NCI-H2029 (cell line): ENCODE measurements at regions not wholly inside any gene's neighbourhood (a gene's known extent, or its start where the extent isn't known, plus 50 kb on each side); places are given as distances from the start of the nearest gene placed in this dataset.
"Not testable (repeated sequence)": the region's sequence is repeated elsewhere in the genome, so short reads cannot be mapped to it uniquely, and the experiment has no call there.

ENCODE experiments used
- DNase-seq: peaks from one replicate; lab custom pipeline; 2025; lab: John Stamatoyannopoulos, UW

DNA sequence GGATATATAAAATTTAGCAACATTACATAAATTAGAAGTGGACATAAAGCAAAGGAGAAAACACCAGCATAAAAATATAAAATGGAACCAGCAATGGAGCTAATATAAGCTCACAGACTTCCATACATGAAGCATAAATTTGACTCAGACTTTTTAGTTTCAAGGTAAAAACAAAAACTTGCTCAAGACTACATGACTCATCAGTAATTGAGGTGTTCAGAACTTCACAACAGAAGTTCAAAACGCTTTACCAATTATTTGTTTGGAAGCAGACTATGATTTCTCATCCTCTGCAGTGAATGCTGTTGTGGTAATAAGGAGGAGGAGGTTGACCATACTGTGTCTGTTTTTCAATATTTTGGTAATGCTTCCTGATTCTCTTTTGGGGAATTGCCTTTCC, 192.0 kb upstream of the MEIS1 start:
- DNase-seq = not testable (repeated sequence)

DNA sequence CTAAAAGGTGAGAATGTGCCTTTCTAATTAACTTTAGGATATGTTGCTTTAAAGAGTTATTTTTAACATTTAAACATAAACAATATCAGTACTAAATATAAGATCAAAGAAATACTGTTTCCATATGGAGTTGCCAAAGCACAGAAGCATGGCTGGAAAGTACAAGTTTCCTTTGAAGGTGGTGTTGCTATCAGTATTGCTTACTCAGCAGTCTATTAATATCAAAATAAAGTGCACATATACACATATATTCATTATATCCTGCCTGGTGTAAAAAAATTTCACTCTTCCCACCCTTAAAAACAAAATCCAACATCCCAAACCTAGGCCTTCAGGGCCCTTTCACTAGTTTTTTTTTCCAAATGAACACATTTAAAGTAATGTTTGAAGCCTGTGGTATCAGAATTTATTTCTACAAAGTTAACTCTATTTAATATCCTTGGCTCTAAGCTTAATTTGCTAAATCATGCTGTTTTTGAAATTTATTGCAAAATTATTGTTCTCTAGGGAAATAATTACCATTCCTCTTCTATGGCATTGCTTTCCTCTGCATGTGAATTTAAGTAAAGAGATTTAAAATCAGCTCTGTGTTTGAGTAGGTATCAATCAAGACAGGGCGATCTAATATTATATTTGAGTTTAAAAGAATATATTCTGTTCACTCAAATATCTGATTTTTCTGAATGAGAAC, 192.7 kb upstream of the MEIS1 start:
- no peak for DNase-seq

DNA sequence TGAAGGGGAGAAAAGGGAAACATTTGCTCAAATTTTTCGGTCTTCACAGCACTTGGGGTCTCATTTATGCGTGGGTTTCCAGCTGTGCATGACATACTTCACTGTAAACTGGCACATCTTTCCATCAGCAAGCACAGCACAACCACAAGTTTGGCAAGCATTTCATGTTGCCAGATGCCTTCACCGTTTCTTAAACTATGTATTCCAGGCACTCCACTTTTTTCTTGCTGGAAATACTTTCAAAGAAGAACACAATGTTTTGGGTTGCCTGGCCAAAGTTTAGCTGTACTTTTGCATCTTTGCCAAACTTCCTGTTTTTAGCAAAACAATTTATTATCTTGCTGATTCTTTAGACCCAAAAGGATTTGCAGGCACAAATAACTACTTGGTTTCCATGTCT, 194.6 kb upstream of the MEIS1 start:
- no peak for DNase-seq

DNA sequence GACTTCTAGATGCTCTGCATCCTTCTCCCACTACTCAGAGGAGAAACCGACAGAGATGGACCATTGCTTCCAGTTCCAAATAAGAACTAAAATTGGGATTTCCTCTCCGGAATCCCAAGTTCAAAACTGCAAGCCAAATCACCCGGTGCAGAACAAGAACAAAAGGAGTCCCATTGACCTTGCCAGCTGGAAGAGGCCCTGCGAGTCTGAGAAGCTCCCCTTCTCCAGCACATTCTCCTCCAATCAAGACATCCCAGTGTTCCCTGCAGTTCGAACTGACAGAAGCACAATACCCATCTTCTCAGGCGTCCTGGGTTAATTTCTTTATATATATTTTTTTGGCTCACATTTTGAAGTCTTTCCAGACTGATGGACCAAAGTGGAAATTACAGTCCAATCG, 195.3 kb upstream of the MEIS1 start:
- no peak for DNase-seq

DNA sequence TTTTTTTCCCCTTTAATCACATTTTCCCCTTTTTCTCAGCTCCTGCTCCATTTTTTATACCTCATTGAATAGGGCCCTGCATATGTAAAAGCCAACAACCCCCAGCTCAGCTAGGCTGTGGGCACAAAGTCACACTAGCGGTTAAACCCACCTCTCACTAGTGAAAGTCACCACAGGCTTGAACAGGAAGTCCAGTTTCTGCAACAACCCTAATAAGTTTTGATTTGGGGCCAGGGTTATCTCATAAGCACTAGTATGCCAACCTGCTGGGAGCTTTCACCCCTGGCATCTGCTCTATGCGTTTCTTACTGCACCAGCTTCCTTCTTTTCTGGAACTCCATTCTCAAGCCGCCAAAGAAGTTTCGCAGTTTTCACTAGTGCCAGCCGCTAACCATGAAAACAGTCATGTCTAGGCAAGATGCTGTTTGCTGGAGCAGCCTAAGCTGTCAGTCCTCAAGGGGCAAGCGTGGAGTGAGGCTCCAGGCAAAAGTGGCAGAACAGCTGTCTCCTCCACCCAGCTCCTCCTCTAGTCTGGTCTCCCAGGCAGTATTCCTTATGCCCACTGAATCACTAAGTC, 197.0 kb upstream of the MEIS1 start:
- no peak for DNase-seq

DNA sequence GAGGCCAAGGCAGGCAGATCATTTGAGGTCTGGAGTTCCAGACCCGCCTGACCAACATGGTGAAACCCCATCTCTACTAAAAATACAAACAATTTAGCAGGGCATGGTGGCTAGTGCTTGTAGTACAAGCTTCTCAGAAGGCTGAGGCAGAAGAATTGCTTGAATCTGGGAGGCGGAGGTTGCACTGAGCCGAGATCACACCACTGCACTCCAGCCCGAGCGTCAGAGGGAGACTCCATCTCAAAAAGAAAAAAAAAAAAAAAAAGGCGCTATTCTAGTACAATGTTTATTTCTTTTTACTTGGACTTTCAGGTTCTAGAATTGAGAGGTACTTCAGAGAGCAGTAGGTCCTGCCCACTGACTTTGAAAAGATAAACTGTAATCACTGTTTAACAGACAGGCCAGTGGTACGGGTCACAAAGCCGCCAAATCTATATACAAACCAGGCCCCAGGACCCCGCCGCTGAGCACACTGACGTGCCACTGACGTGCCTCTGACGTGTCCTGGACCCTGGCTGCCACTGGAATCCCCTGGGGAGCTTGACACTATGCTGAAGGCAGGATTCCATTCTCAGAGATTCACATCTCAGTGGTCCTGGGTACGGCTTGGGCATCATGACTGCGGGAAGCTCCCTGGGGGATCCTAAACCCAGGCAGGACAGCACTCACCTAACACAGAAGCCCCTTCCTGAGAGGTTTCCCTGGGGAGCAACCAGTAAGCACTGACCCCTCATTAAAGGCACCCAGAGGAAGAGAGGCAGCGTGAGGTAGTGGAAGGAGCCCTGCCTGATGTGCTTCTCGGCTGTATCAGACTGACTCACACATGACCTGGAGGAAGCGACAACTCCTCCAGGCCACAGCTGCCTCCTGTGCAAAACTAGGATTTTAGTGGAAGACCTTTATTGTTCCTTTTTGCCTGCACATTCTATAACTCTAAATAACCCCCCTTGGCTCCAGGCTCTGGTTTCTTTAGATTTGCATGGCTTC, 197.8 kb upstream of the MEIS1 start:
- DNase-seq = no peak

DNA sequence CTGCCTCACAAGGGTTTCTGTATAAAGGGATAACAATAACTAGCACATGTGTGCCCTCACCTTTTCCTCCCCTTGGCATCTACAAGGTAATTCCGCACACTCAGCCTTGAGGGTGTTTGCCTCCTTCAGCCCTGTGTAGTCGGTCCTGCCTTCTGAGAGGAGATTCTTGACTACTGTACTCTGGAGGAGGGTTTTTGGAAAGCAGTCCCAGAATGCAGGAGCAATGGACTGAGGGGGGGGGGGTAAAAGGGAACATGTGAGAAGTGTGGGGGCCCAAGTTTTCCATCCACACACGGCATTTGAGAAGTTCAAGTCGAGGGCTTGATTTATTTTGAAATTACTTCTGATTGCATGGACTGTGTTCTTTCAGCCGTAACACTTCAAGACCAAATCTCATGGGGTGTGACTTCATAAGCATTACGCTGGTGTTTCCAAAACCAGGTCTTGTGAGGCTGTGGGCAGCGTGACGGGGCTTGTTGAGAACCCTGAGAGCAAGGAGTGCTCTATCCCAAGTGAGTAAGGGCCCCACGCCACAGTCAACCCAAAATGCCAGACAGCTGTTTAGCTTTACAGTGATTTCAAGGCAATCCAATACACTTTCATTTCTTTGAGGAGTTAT, 198.7 kb upstream of the MEIS1 start:
- DNase-seq = no peak

DNA sequence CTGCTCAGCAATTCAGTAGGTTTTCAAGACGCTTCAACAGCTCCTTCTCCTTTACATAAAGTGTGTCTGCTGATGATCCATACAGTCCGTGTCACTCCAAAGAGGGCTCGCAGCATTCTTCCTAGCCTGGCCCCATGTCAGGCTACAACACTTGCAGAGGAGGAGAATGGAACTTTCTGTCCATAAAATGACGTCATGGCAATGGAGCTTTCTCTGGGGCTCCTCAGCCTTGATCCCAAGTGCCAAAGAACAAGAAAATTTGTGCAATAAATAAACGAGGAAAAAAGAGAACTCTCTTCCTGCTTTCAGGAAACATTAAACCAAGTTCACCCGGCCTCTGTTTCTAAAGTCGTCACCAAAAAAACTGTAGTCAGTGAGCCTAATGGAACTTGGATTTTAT, 199.5 kb upstream of the MEIS1 start:
- DNase-seq = no peak

DNA sequence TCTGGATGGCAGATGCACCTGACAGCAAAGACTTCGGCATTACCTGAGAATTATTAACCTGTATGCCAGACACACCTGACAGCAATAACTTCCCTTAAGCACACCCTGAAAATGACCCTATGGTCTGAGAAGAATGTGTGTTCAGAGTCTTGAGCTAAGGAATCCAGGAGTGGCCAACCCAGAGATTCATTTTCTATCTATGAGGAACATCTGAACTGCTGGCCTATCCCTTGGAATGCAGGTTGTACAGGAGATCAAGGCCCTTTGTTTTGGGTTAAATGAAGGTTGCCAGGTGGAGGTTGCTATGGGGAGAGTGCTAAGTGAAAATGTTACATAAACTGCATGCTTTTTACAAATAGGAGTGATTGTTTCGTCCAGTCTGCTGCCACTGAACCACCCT, 200.9 kb upstream of the MEIS1 start:
- DNase-seq = no peak

DNA sequence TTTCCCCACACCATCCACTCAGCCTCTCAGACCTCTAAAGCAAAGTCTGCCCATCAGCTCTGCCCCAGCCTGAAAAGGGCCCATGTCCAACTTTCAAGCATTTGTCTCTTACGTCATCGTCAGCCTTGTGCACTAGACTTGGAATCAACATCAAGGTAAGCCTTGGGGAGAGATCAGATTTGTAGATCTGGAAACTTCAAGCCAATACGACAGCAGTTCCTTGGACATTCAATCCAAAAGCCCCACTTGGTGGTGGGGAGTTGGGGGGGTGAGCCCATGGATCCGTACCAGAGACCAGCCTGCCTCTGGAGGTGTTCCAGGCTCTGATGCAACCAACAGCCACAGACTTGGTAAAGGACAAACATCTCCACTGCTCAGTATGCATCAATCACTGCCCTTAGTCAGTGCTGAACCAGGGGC, 206.8 kb upstream of the MEIS1 start:
- no peak for DNase-seq

DNA sequence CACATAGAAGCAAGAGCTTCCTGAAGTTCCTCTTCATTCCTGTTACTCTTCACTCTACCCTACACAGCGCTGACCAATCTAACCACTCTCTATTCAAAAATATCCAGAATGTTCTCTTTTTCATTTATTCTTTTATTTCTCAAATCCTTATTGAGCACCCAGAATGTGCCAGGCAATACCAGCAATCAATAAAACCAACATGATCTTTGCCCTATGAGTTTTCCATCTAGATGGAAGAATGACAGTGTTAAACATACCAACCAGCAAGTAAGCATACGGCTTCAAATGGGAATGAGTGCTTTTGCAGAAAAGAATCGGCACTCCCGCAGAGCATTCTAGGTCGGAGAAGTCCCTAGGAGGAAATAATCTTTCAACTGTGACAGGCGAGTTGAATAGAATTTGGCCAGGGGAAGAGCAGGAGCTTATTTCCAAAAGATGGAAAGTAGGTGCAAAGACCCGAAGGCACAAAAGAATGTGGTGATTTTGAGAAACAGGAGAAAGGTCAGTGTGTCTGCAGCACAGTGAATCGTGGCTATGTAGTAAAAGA, 217.8 kb upstream of the MEIS1 start:
- DNase-seq = no peak

DNA sequence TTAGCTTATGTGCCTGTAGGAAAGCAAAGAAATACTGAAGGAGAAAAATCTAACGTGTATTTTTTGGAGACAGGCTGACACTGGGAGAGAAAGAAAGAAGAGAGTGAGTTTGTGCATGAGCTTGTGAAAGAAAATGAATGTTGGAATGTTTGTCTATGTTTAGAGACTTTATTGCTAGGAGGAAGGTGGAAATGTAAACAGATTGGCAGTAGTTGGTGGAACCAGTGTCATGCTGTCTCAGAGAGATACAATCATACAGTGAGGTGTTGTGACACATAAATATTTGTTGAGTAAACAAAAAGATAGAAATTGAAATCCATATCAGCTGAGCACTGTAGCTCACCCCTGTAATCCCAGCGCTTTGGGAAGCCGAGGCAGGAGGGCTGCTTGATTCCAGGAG, 222.2 kb upstream of the MEIS1 start:
- DNase-seq = no peak

DNA sequence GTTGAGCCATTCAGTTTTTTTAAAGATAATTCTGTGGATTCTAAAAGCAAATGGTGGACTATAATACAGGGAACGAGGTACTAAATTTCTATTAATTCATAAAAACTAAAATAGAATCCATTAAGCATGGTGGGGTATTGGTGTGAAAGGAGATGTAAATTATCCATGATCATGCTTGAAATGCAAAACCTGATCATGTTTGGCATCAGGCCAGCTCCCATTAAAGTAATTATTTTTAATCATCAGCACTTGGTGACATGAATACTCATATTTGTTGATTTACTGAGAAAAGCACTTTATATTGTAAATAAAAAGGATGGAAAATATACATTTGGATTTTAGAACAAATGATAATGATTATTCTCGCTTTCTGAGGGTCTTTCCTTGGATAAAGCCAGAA, 232.3 kb upstream of the MEIS1 start:
- DNase-seq = no peak

DNA sequence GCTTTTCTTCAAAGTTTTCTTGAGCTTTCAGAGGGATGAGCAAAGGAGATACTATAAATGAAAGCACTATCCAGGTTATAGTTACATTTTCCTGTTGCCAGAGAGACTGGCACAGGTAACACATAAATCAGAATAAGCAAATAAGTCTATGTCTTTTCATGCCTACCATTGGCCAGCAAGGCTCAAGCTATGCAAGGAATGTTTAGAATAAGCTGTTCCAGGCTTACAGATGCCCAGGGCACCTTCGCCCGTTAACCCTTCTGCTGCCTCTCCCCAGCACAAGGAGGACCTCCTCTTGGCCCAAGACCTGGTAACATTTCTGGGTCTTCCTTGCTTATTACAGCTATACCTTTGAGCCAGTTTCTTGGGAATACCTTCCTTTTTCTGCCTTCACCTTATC, 233.7 kb upstream of the MEIS1 start:
- no peak for DNase-seq

DNA sequence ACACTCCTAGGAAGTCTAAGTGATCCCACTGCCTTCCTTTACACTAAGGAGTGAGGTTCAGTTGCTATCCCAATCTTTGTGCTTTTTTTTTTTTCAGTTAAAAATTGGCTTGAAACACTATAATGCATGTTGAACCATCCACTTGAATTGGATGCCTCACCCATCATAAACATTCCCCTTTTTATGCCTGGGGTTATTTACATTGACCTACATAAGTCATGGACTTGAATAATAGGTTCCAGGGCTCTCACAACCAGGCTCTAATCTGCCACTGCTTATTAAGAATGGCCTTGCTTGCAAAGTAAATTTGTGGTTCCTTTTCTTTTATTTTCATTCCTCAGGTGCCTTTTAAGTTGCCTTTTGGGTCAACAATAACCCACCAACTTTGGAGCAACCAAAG, 236.1 kb upstream of the MEIS1 start:
- no peak for DNase-seq

DNA sequence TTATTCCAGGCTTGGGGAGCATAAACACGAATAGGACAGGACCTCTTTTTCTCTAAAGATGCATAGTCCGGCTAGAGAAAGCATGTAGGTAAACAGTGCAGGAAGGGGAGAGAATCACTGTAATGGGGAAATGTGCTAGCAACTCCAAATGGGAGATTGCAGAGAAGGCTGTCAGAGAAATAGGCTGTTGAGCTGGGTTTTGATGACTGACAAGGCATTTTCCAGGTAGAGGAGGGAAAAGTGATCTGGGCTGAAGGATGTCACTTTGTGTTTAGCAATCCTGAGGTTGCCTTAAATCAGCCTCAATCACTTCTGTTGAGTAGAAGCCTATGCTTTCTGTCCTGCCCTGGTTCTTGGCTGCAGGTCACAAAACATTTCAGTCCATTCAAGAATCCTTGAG, 242.0 kb upstream of the MEIS1 start:
- DNase-seq = no peak

DNA sequence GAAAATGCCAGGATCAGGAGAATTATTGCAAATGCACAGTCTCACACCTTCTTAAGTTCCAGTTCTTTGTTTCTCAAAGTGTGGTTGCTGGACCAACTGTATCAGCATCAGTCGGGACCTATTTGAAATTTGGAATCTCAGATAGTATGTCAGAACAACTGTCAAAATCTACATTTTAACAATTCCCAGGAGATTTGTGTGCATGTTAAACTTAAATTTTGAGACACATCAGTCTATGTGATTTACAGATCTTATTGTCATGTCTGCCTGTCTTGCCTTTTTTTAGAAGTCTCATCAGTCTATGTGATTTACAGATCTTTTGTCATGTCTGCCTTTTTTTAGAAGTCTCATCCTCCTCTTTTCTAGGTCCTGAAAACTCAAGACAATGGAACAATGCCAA, 243.6 kb upstream of the MEIS1 start:
- no peak for DNase-seq

DNA sequence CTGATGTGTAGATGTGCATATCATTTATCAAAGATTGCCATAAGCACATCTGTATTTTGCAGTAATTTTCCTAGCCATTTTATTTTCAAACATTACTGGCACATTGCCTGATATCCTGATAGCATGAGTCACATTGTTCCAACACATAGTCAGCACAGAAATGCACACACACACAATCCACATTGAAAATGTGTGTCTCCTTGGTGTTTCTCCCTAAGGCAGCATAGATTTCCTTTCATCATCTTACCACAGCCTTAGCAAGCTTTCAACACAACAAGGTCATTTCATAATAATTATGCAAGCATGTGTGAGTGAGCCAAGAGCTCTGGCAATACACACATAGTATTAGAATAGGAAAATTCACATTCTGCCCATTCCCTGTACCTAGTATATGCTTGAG, 245.4 kb upstream of the MEIS1 start:
- no peak for DNase-seq

DNA sequence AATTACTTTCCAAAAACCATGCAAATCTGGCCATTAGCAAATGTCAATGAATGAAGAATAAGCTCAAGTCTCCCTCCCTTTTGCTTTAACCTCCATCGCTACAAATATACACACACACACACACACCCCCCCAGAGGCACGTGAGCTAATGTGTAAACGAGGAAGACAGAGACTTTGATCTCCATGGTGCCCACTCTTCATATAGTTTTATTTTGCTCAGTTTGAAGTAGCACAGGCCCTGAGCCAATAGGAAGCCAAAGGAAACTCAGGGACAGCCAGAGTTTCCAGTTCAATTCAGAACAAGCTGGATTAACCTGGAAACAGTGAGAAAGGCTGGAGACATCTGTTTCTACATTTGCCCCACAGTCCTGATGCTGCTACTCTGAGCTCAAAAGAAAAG, 248.4 kb upstream of the MEIS1 start:
- no peak for DNase-seq

DNA sequence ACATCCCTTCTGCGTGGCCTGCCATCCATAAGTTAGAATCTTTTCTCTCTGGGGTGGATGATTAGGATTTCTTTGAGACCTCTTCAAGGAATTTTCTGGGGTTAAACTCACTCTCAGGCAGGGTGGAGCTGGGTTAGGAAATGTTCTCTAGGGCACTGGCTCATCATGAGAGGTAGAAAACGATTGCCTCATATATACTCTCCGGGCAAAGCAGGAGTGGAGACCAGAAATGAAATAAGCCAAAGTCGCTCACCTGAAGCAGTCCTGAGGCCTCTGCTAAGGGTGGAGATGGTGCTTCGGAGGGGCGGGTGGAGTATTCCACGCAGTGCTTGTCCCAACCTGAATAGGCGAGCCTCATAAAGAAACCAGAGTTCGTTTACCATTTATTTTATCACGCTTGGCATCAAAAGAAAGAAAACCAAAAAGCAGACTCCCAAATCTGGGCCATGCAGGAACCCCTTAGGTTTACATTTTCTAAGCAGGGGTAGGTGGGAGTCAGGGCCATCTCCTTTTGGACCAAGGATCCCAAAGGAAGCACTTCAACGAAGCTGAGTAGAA, 249.3 kb upstream of the MEIS1 start:
- no peak for DNase-seq

DNA sequence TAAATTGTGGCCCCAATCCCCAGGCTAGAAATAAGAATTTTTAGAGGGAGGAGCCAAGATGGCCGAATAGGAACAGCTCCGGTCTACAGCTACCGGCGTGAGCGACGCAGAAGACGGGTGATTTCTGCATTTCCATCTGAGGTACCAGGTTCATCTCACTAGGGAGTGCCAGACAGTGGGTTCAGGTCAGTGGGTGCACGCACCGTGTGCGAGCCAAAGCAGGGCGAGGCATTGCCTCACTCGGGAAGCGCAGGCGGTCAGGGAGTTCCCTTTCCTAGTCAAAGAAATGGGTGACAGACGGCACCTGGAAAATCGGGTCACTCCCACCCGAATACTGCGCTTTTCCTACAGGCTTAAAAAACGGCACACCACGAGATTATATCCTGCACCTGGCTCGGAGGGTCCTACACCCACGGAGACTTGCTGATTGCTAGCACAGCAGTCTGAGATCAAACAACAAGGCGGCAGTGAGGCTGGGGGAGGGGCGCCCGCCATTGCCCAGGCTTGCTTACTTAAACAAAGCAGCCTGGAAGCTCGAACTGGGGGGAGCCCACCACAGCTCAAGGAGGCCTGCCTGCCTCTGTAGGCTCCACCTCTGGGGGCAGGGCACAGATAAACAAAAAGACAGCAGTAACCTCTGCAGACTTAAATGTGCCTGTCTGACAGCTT, 257.7 kb upstream of the MEIS1 start:
- DNase-seq = not testable (repeated sequence)
